ENCODE measurements at regions not wholly inside any gene's neighbourhood (a gene's known extent, or its start where the extent isn't known, plus 50 kb on each side); places are given as distances from the start of the nearest gene placed in this dataset.

DNA sequence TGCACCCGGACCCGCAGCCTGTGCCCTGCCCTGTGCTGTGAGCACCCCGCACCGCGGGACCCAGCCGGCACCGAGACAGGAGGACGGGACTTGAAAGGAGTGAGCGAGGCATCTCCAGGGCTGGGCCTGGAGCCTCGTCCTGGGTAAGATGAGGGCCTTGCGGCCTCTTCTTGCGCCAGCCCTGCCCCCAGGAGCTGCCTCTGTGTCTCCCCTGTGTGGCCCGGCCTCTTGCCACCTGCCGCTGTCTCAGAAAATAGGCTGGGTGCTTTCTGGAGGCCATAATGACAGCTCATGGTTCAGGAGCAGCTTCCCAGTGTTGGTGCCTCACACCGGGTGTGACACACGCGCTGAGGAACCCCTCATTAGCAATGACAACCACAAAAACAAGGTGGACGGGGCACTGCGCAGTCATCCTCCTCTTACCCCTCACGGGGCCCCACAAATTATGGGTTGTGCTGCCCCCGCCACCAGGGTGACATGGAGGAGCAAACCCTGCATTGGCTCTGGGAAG is 161.5 kb upstream of the C1orf174 start:
- TF ChIP-seq, protein P1, sequence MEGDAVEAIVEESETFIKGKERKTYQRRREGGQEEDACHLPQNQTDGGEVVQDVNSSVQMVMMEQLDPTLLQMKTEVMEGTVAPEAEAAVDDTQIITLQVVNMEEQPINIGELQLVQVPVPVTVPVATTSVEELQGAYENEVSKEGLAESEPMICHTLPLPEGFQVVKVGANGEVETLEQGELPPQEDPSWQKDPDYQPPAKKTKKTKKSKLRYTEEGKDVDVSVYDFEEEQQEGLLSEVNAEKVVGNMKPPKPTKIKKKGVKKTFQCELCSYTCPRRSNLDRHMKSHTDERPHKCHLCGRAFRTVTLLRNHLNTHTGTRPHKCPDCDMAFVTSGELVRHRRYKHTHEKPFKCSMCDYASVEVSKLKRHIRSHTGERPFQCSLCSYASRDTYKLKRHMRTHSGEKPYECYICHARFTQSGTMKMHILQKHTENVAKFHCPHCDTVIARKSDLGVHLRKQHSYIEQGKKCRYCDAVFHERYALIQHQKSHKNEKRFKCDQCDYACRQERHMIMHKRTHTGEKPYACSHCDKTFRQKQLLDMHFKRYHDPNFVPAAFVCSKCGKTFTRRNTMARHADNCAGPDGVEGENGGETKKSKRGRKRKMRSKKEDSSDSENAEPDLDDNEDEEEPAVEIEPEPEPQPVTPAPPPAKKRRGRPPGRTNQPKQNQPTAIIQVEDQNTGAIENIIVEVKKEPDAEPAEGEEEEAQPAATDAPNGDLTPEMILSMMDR (IDR thresholded peaks at IDR 0.05) = no peak
- TF ChIP-seq, protein P2, sequence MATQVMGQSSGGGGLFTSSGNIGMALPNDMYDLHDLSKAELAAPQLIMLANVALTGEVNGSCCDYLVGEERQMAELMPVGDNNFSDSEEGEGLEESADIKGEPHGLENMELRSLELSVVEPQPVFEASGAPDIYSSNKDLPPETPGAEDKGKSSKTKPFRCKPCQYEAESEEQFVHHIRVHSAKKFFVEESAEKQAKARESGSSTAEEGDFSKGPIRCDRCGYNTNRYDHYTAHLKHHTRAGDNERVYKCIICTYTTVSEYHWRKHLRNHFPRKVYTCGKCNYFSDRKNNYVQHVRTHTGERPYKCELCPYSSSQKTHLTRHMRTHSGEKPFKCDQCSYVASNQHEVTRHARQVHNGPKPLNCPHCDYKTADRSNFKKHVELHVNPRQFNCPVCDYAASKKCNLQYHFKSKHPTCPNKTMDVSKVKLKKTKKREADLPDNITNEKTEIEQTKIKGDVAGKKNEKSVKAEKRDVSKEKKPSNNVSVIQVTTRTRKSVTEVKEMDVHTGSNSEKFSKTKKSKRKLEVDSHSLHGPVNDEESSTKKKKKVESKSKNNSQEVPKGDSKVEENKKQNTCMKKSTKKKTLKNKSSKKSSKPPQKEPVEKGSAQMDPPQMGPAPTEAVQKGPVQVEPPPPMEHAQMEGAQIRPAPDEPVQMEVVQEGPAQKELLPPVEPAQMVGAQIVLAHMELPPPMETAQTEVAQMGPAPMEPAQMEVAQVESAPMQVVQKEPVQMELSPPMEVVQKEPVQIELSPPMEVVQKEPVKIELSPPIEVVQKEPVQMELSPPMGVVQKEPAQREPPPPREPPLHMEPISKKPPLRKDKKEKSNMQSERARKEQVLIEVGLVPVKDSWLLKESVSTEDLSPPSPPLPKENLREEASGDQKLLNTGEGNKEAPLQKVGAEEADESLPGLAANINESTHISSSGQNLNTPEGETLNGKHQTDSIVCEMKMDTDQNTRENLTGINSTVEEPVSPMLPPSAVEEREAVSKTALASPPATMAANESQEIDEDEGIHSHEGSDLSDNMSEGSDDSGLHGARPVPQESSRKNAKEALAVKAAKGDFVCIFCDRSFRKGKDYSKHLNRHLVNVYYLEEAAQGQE (IDR thresholded peaks at IDR 0.05; ENCODE audit: insufficient read depth in 1 of 2, low read depth in 2 of 2, low read length in 1 of 2) = no peak
- no peak for TF ChIP-seq TCF7L2 (IDR thresholded peaks at IDR 0.05; ENCODE audit: low read depth, low read length)

Data from Panc1 (cell line).